IMR-90 (cell line): ENCODE measurements at regions not wholly inside any gene's neighbourhood (a gene's known extent, or its start where the extent isn't known, plus 50 kb on each side); places are given as distances from the start of the nearest gene placed in this dataset.

Source experiments
- ATAC-seq: fragments of 200-7000 bp; cut with Tn5 transposase; 2 replicates; pipeline ENCODE4 v1.9.1; 2020; ENCODE audit warnings: low read depth, mild to moderate bottlenecking, moderate library complexity
- BruUV-seq: library from RNA; stranded (reverse); fragments of 400-500 nt; replicated peaks from 2 replicates; lab custom pipeline; 2021; lab: Mats Ljungman, UMichigan
- CTCF ChIA-PET: fragments of 300-600 bp; formaldehyde crosslinking; extraction: SDS; loops from one replicate; lab custom pipeline; 2021; ENCODE audit warnings: antibody characterized with exemption; lab: Yijun Ruan, JAX
- POLR2A ChIA-PET: fragments of 300-600 bp; sonication (Branson Sonifier 250); formaldehyde crosslinking; loops from one replicate; lab custom pipeline; 2022; ENCODE audit warnings: antibody characterized with exemption; ENCODE audit not compliant: unreplicated experiment; lab: Charles Lee
- DNase-seq: peaks from one replicate; pipeline ENCODE4 v3.0.0; 2013
- H2AFZ ChIP-seq: replicated peaks from 2 replicates; pipeline ENCODE3; 2013; ENCODE audit warnings: low read length, mild to moderate bottlenecking; ENCODE audit not compliant: poor library complexity
- H2AK5ac ChIP-seq: 2 replicates; pipeline ENCODE4 v1.6.1; 2013; ENCODE audit warnings: low read depth, low read length, inconsistent platforms
- H2AK9ac ChIP-seq: replicated peaks from 2 replicates; pipeline ENCODE3; 2013; ENCODE audit warnings: mild to moderate bottlenecking, low read depth, low read length, moderate library complexity; ENCODE audit not compliant: poor library complexity
- H2BK120ac ChIP-seq: 2 replicates; pipeline ENCODE4 v1.6.1; 2013; ENCODE audit warnings: low read depth, low read length, inconsistent platforms
- H2BK15ac ChIP-seq: 3 replicates; pipeline ENCODE4 v1.6.1; 2013; ENCODE audit warnings: low read depth, low read length, inconsistent platforms
- H2BK20ac ChIP-seq: 2 replicates; pipeline ENCODE4 v1.6.1; 2013; ENCODE audit warnings: low read depth, mild to moderate bottlenecking, inconsistent platforms, low read length, moderate library complexity
- H2BK5ac ChIP-seq: 2 replicates; pipeline ENCODE4 v1.6.1; 2013; ENCODE audit warnings: mild to moderate bottlenecking, low read depth, low read length, inconsistent platforms; ENCODE audit not compliant: poor library complexity, severe bottlenecking
- H3K14ac ChIP-seq: replicated peaks from 2 replicates; pipeline ENCODE4 v1.6.1; 2013; ENCODE audit warnings: low read depth, low read length, inconsistent platforms
- H3K18ac ChIP-seq: 2 replicates; pipeline ENCODE4 v1.6.1; 2013; ENCODE audit warnings: low read depth, low read length, control low read depth
- H3K23ac ChIP-seq: 2 replicates; pipeline ENCODE4 v1.6.1; 2013; ENCODE audit warnings: low read depth, low read length, inconsistent platforms
- H3K27ac ChIP-seq: 2 replicates; pipeline ENCODE4 v1.5.1; 2013; ENCODE audit warnings: mild to moderate bottlenecking, control low read depth, low read length; ENCODE audit not compliant: insufficient read depth
- H3K27me3 ChIP-seq: 2 replicates; pipeline ENCODE4 v1.6.1; 2013; ENCODE audit warnings: low read length; ENCODE audit not compliant: control insufficient read depth, insufficient read depth
- H3K36me3 ChIP-seq: 2 replicates; pipeline ENCODE4 v1.6.1; 2013; ENCODE audit warnings: low read length, mixed read lengths; ENCODE audit not compliant: control insufficient read depth, insufficient read depth
- H3K4ac ChIP-seq: 2 replicates; pipeline ENCODE4 v1.6.1; 2013; ENCODE audit warnings: low read depth, low read length, inconsistent platforms
- H3K4me1 ChIP-seq: 2 replicates; pipeline ENCODE4 v1.6.1; 2013; ENCODE audit warnings: low read length, mixed read lengths; ENCODE audit not compliant: control insufficient read depth, insufficient read depth
- H3K4me2 ChIP-seq: 2 replicates; pipeline ENCODE4 v1.6.1; 2013; ENCODE audit warnings: low read depth, mild to moderate bottlenecking, control low read depth, low read length, moderate library complexity
- H3K4me3 ChIP-seq: 2 replicates; pipeline ENCODE4 v1.5.1; 2013; ENCODE audit warnings: low read depth, mild to moderate bottlenecking, control low read depth, low read length, moderate library complexity; ENCODE audit not compliant: insufficient read depth
- H3K56ac ChIP-seq: 2 replicates; pipeline ENCODE4 v1.6.1; 2013; ENCODE audit warnings: low read length, inconsistent platforms; ENCODE audit not compliant: insufficient read depth; ENCODE audit errors: extremely low read depth
- H3K79me1 ChIP-seq, 2 experiments: 2 replicates each; pipeline ENCODE4 v1.6.1; 2013; ENCODE audit warnings: low read length in 2 of 2, inconsistent platforms in 1 of 2, low read depth in 1 of 2
- H3K9ac ChIP-seq: 2 replicates; pipeline ENCODE4 v1.6.1; 2013; ENCODE audit warnings: low read depth, low read length, control low read depth
- H3K9me1 ChIP-seq: 2 replicates; pipeline ENCODE4 v1.6.1; 2013; ENCODE audit warnings: low read length, inconsistent platforms; ENCODE audit not compliant: insufficient read depth
- H3K9me3 ChIP-seq: 2 replicates; pipeline ENCODE4 v1.6.1; 2013; ENCODE audit warnings: low read length; ENCODE audit not compliant: control insufficient read depth, insufficient read depth
- H4K20me1 ChIP-seq: 2 replicates; pipeline ENCODE4 v1.6.1; 2013; ENCODE audit warnings: low read length, inconsistent platforms; ENCODE audit not compliant: insufficient read depth
- H4K5ac ChIP-seq: 2 replicates; pipeline ENCODE4 v1.6.1; 2013; ENCODE audit warnings: mild to moderate bottlenecking, low read depth, low read length, control low read depth
- H4K8ac ChIP-seq, 2 experiments: 2 replicates each; pipeline ENCODE4 v1.6.1; 2013; ENCODE audit warnings: low read depth in 2 of 2, low read length in 2 of 2, control low read depth in 1 of 2, inconsistent platforms in 1 of 2
- H4K91ac ChIP-seq: 2 replicates; pipeline ENCODE4 v1.6.1; 2013; ENCODE audit warnings: low read depth, low read length, inconsistent platforms; ENCODE audit not compliant: insufficient read depth
- BHLHE40 ChIP-seq: fragments of 150-350 bp; IDR thresholded peaks from 2 replicates; pipeline ENCODE4 v1.6.1; 2016; ENCODE audit warnings: mild to moderate bottlenecking, low read depth, low read length
- CEBPB ChIP-seq: IDR thresholded peaks from 2 replicates; pipeline ENCODE4 v1.6.1; 2012; ENCODE audit warnings: low read depth, low read length, improper control_type of control experiment
- CHD1 ChIP-seq: IDR thresholded peaks from 2 replicates; pipeline ENCODE4 v1.6.1; 2012; ENCODE audit warnings: low read depth, low read length, improper control_type of control experiment
- FOS ChIP-seq: fragments of 150-350 bp; IDR thresholded peaks from 2 replicates; pipeline ENCODE4 v1.6.1; 2016; ENCODE audit warnings: low read depth, low read length
- MAFK ChIP-seq: IDR thresholded peaks from 2 replicates; pipeline ENCODE4 v1.6.1; 2012; ENCODE audit warnings: low read depth, low read length, improper control_type of control experiment
- MAZ ChIP-seq: IDR thresholded peaks from 2 replicates; pipeline ENCODE4 v1.6.1; 2012; ENCODE audit warnings: low read depth, mild to moderate bottlenecking, low read length, improper control_type of control experiment, moderate library complexity, borderline replicate concordance
- MXI1 ChIP-seq: IDR thresholded peaks from 2 replicates; pipeline ENCODE4 v1.6.1; 2012; ENCODE audit warnings: low read depth, mild to moderate bottlenecking, low read length, moderate library complexity, borderline replicate concordance
- NFE2L2 ChIP-seq: fragments of 150-350 bp; IDR thresholded peaks from 2 replicates; pipeline ENCODE4 v1.6.1; 2016; ENCODE audit warnings: low read depth, mild to moderate bottlenecking, low read length
- POLR2A ChIP-seq: IDR thresholded peaks from 2 replicates; pipeline ENCODE4 v1.6.1; 2012; ENCODE audit warnings: mild to moderate bottlenecking, low read depth, low read length
- RAD21 ChIP-seq: IDR thresholded peaks from 2 replicates; pipeline ENCODE4 v1.6.1; 2012; ENCODE audit warnings: low read length, improper control_type of control experiment
- RCOR1 ChIP-seq: IDR thresholded peaks from 2 replicates; pipeline ENCODE4 v1.6.1; 2012; ENCODE audit warnings: mild to moderate bottlenecking, low read length, improper control_type of control experiment; ENCODE audit not compliant: insufficient replicate concordance
- RFX5 ChIP-seq: IDR thresholded peaks from 2 replicates; pipeline ENCODE4 v1.8.0; 2012; ENCODE audit warnings: low read depth, mild to moderate bottlenecking, low read length, moderate library complexity
- SMC3 ChIP-seq: fragments of 150-350 bp; IDR thresholded peaks from 2 replicates; pipeline ENCODE4 v1.6.1; 2016; ENCODE audit warnings: low read depth, mild to moderate bottlenecking, antibody characterized with exemption, low read length, moderate library complexity
- whole genome bisulfite sequencing, 2 experiments: methylation state at CpG; one replicate each; pipeline versions ENCODE4 v1.1.5 to v1.1.7; 2013; ENCODE audit warnings: missing lambda C conversion rate in 2 of 2; ENCODE audit not compliant: insufficient read length in 1 of 2; ENCODE audit errors: extremely low coverage in 2 of 2; 5-methylcytosine and 5-hydroxymethylcytosine counted together
- dilution Hi-C: fragments of 300-500 bp; cut with HindIII; formaldehyde crosslinking; loops from one replicate; pipeline ENCODE4 v1.14.3; 2018; ENCODE audit warnings: low sequenced_read_pairs; ENCODE audit not compliant: unreplicated experiment
- in situ Hi-C: fragments of 300-500 bp; cut with MboI; formaldehyde crosslinking; loops from 3 replicates; pipeline ENCODE4 v1.14.3; 2019; ENCODE audit warnings: low sequenced_read_pairs, inconsistent platforms, mixed read lengths
- intact Hi-C: fragments of 100-400 bp; cut with micrococcal nuclease; formaldehyde crosslinking; loops from 2 replicates; pipeline ENCODE4 v1.10.0; 2022
- TF ChIP-seq, protein P1 (sequence below): fragments of 150-350 bp; IDR thresholded peaks from 2 replicates; pipeline ENCODE4 v1.6.1; 2016; ENCODE audit warnings: low read depth, mild to moderate bottlenecking, low read length, moderate library complexity, borderline replicate concordance
- TF ChIP-seq, protein P2 (sequence below): fragments of 150-350 bp; IDR thresholded peaks from 2 replicates; pipeline ENCODE4 v1.6.1; 2017; ENCODE audit warnings: mild to moderate bottlenecking, antibody characterized with exemption, low read length, low read depth
- TF ChIP-seq, protein P3 (sequence below): conservative IDR thresholded peaks from 2 replicates; pipeline ENCODE4 v1.5.1; 2012; ENCODE audit warnings: mild to moderate bottlenecking, low read depth, low read length, improper control_type of control experiment

DNA sequence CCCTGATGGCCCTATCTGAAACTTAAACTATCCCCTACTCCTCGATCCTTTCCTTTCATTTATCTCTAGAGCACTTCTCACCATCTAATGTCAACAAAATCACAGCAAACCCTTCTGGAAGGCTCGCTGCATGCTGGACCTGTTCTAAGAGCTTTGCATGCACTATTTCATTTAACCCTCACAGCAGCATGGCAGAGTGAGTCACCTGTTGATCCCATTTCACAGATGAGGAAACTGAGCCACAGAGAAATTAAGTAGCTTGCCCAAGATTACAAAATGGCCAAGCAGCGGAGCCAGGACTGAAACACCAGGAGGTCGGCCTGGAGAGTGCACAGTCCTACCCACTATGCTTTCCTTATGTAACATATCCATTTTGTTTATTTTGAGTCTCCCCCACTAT lies 93.1 kb downstream of the ZNF622 start:
- Histone ChIP-seq H3K36me3 (no peaks in the 10 kb centered on the region), H3K9me1 (no peaks in the 10 kb centered on the region), H2BK20ac (no peak overlapping the region), H4K91ac (no peak overlapping the region), H3K4me3 (no peak overlapping the region), H4K8ac (no peak overlapping the region), H3K56ac (no peak overlapping the region), H3K4me1 (no peaks in the 10 kb centered on the region), H4K20me1 (no peaks in the 10 kb centered on the region), H3K4ac (no peak overlapping the region), H3K9ac (no peak overlapping the region), H3K9me3 (no peaks in the 10 kb centered on the region), H2AK9ac (no peak overlapping the region), H3K23ac (no peak overlapping the region), H4K5ac (no peak overlapping the region), H3K14ac (no peak overlapping the region), H3K79me1 (no peaks in the 10 kb centered on the region), H3K4me2 (no peak overlapping the region), H2BK15ac (no peak overlapping the region), H2AK5ac (no peak overlapping the region), H2AFZ (no peak overlapping the region), H3K18ac (no peak overlapping the region), H2BK120ac (no peak overlapping the region), H3K27ac (no peak overlapping the region), H3K27me3 (no peaks in the 10 kb centered on the region), H2BK5ac (no peak overlapping the region)
- dilution Hi-C loops, result no loop called here
- intact Hi-C loops, result no loop called here
- ChIA-PET CTCF (no interaction called here), POLR2A (no interaction called here)
- no peak for TF ChIP-seq FOS
- TF ChIP-seq, protein P1, sequence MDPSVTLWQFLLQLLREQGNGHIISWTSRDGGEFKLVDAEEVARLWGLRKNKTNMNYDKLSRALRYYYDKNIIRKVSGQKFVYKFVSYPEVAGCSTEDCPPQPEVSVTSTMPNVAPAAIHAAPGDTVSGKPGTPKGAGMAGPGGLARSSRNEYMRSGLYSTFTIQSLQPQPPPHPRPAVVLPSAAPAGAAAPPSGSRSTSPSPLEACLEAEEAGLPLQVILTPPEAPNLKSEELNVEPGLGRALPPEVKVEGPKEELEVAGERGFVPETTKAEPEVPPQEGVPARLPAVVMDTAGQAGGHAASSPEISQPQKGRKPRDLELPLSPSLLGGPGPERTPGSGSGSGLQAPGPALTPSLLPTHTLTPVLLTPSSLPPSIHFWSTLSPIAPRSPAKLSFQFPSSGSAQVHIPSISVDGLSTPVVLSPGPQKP, result no peak
- TF ChIP-seq MAFK, result no peak
- TF ChIP-seq POLR2A, result no peak
- TF ChIP-seq RCOR1, result no peak
- no peak for TF ChIP-seq MAZ
- no peak for TF ChIP-seq RAD21
- no peak for TF ChIP-seq NFE2L2
- TF ChIP-seq CEBPB, result no peak
- no peak for TF ChIP-seq SMC3
- no peak for TF ChIP-seq MXI1
- no peak for TF ChIP-seq CHD1
- TF ChIP-seq RFX5, result no peak
- TF ChIP-seq, protein P2, sequence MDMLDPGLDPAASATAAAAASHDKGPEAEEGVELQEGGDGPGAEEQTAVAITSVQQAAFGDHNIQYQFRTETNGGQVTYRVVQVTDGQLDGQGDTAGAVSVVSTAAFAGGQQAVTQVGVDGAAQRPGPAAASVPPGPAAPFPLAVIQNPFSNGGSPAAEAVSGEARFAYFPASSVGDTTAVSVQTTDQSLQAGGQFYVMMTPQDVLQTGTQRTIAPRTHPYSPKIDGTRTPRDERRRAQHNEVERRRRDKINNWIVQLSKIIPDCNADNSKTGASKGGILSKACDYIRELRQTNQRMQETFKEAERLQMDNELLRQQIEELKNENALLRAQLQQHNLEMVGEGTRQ, result no peak
- TF ChIP-seq BHLHE40, result no peak
- TF ChIP-seq, protein P3, sequence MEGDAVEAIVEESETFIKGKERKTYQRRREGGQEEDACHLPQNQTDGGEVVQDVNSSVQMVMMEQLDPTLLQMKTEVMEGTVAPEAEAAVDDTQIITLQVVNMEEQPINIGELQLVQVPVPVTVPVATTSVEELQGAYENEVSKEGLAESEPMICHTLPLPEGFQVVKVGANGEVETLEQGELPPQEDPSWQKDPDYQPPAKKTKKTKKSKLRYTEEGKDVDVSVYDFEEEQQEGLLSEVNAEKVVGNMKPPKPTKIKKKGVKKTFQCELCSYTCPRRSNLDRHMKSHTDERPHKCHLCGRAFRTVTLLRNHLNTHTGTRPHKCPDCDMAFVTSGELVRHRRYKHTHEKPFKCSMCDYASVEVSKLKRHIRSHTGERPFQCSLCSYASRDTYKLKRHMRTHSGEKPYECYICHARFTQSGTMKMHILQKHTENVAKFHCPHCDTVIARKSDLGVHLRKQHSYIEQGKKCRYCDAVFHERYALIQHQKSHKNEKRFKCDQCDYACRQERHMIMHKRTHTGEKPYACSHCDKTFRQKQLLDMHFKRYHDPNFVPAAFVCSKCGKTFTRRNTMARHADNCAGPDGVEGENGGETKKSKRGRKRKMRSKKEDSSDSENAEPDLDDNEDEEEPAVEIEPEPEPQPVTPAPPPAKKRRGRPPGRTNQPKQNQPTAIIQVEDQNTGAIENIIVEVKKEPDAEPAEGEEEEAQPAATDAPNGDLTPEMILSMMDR, result no peak
- DNase-seq, result no peak
- no peak for ATAC-seq
- no TSS peak for BruUV-seq
- 0% methylated on average over 1 of the region's 4 CpGs; no CpG with 5 or more reads in 1 of the 2 experiments for WGBS, 2 experiments
- in situ Hi-C loops, result no loop called here
